Mesothelial cell of epicardium (in vitro differentiated cells): ENCODE measurements at regions not wholly inside any gene's neighbourhood (a gene's known extent, or its start where the extent isn't known, plus 50 kb on each side); places are given as distances from the start of the nearest gene placed in this dataset.

Experiments
- DNase-seq, 2 experiments: peaks; one replicate each; pipeline ENCODE4 v3.0.0; 2021; ENCODE audit warnings: low spot score in 2 of 2; ENCODE audit not compliant: unreplicated experiment in 2 of 2
- H3K27ac Mint-ChIP-seq: 2 replicates; pipeline ENCODE4 v1.8.0; 2021; ENCODE audit warnings: mixed read lengths
- H3K27me3 Mint-ChIP-seq: 2 replicates; pipeline ENCODE4 v1.8.0; 2021; ENCODE audit warnings: low read depth, mixed read lengths
- H3K36me3 Mint-ChIP-seq: 2 replicates; pipeline ENCODE4 v1.8.0; 2021; ENCODE audit warnings: mixed read lengths
- H3K4me1 Mint-ChIP-seq: 2 replicates; pipeline ENCODE4 v1.8.0; 2021; ENCODE audit warnings: mixed read lengths
- H3K4me3 Mint-ChIP-seq: 2 replicates; pipeline ENCODE4 v1.8.0; 2021; ENCODE audit warnings: mild to moderate bottlenecking, moderate library complexity, mixed read lengths
- H3K9me3 Mint-ChIP-seq: 2 replicates; pipeline ENCODE4 v1.8.0; 2021; ENCODE audit warnings: mixed read lengths
- TF ChIP-seq, protein P1 (sequence below): fragments of 200-600 bp; sonication (generic); IDR thresholded peaks from one replicate; pipeline ENCODE4 v1.5.0; 2021; ENCODE audit warnings: antibody characterized with exemption; ENCODE audit not compliant: unreplicated experiment

DNA sequence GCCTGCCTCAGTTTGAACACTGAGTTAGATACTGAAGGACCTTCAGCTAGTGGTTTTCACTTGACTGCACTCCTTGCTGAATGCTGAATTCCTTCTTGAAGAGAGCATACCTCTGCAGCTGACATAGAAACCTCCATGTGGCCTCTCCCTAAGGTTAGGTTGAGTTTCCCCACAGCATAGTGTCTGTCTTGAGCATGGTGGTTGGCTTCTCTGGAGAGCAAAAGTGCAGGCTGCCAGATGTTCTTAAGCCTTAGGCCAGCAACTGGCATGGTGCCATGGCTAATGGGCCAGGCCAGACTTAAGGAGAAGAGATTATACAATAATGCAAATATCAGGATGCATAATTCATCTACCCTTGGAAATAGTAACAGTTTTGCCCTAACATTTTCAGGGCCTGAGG lies 545.6 kb upstream of the ZNF385D start:
- no peak overlapping the region for H3K27ac Mint-ChIP-seq
- no peaks in the 10 kb centered on the region for H3K27me3 Mint-ChIP-seq
- no peaks in the 10 kb centered on the region for H3K36me3 Mint-ChIP-seq
- TF ChIP-seq, protein P1, sequence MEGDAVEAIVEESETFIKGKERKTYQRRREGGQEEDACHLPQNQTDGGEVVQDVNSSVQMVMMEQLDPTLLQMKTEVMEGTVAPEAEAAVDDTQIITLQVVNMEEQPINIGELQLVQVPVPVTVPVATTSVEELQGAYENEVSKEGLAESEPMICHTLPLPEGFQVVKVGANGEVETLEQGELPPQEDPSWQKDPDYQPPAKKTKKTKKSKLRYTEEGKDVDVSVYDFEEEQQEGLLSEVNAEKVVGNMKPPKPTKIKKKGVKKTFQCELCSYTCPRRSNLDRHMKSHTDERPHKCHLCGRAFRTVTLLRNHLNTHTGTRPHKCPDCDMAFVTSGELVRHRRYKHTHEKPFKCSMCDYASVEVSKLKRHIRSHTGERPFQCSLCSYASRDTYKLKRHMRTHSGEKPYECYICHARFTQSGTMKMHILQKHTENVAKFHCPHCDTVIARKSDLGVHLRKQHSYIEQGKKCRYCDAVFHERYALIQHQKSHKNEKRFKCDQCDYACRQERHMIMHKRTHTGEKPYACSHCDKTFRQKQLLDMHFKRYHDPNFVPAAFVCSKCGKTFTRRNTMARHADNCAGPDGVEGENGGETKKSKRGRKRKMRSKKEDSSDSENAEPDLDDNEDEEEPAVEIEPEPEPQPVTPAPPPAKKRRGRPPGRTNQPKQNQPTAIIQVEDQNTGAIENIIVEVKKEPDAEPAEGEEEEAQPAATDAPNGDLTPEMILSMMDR: no peak
- H3K9me3 Mint-ChIP-seq: peaks cover 14% of the 10 kb centered on the region
- DNase-seq: no peak
- H3K4me3 Mint-ChIP-seq: no peak overlapping the region
- H3K4me1 Mint-ChIP-seq: no peaks in the 10 kb centered on the region

DNA sequence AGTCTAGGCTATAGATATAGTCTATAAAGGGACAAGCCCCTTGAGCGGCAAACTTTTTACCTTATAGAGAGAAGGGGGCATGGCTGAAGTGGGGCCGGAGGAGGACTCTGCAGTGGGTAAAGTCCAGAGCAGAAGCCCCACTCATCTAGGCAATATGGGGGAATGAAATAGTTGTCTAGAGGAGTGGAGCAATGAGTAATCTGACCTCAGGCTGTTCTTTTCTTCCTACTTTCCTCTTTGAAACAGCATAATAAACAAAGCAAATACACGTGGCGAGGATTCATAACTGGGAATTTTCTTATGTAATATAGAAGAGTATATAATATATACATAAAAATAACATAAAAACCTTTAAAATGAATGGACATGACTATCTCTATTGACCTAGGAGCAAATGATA lies 546.4 kb upstream of the ZNF385D start:
- peaks cover 14% of the 10 kb centered on the region for H3K9me3 Mint-ChIP-seq
- H3K4me1 Mint-ChIP-seq: no peaks in the 10 kb centered on the region
- no peak overlapping the region for H3K4me3 Mint-ChIP-seq
- no peaks in the 10 kb centered on the region for H3K36me3 Mint-ChIP-seq
- no peak for DNase-seq
- TF ChIP-seq, protein P1: no peak
- H3K27ac Mint-ChIP-seq: no peak overlapping the region
- H3K27me3 Mint-ChIP-seq: no peaks in the 10 kb centered on the region

DNA sequence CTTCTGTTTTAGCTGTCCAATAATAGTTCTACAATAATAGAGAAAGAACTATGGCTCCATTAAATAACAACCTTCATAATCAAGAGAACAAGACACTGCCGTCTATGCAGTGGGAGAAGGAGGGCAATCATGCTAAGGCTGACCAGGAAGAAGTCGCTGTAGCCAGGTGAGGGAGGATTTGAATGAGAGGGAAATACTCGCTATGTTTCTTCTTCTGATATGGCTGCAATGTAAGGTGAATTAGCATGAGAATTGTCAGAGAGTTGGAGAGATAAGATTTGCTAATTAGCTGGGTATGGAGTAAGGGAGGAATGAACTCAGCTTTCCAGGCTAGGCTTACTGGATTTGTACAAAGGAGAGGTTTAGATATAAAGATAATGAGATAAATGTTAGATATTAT lies 555.4 kb upstream of the ZNF385D start:
- H3K4me3 Mint-ChIP-seq: no peak overlapping the region
- no peaks in the 10 kb centered on the region for H3K27me3 Mint-ChIP-seq
- no peaks in the 10 kb centered on the region for H3K36me3 Mint-ChIP-seq
- no peak overlapping the region for H3K27ac Mint-ChIP-seq
- no peak for DNase-seq
- peaks cover 7% of the 10 kb centered on the region for H3K9me3 Mint-ChIP-seq
- peaks cover 22% of the 10 kb centered on the region for H3K4me1 Mint-ChIP-seq
- TF ChIP-seq, protein P1: no peak

DNA sequence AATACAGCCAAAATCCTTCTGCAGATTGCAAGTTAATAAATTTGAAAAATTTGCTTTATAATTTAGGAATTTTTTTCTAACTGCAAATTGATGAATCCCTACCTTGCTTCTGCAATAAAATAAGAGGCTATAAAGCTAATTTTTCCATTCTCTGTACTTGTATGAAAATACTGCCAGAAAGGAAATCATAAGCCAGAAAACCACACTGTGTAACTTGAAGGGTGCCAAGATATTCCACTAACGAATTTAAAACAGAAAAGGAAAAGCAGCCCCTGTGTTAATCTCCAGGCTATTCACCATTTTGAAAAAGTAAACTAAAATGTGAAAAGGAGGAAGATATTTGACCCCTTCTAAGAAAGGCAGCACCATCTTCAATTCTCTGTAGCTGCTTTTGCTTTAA lies 557.9 kb upstream of the ZNF385D start:
- Mint-ChIP-seq H3K9me3 (no peaks in the 10 kb centered on the region), H3K36me3 (no peaks in the 10 kb centered on the region), H3K27ac (no peak overlapping the region), H3K27me3 (no peaks in the 10 kb centered on the region), H3K4me3 (no peak overlapping the region), H3K4me1 (peaks cover 22% of the 10 kb centered on the region)
- TF ChIP-seq, protein P1: no peak
- no peak for DNase-seq

DNA sequence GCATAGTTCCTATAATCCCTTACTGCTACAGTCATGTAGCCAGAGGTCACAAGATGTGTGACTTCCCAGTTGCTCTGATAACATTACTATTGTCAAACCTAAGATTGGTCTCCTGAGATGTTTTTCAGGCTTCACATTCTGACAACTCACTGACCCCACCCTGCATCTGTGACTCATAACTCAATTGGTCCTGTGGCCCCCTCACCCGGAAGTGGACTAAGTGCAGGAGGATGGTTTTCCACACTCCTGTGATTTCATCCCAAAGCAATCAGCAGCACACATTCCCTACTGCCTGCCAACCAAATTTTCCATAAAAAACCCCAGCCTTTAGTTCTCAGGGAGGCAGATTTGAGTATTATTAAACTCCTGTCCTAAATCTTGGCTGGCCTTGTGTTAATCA lies 564.9 kb upstream of the ZNF385D start:
- TF ChIP-seq, protein P1: no peak
- Mint-ChIP-seq H3K27ac (no peak overlapping the region), H3K9me3 (no peaks in the 10 kb centered on the region), H3K4me1 (no peaks in the 10 kb centered on the region), H3K4me3 (no peak overlapping the region), H3K27me3 (no peaks in the 10 kb centered on the region), H3K36me3 (no peaks in the 10 kb centered on the region)
- no peak for DNase-seq

DNA sequence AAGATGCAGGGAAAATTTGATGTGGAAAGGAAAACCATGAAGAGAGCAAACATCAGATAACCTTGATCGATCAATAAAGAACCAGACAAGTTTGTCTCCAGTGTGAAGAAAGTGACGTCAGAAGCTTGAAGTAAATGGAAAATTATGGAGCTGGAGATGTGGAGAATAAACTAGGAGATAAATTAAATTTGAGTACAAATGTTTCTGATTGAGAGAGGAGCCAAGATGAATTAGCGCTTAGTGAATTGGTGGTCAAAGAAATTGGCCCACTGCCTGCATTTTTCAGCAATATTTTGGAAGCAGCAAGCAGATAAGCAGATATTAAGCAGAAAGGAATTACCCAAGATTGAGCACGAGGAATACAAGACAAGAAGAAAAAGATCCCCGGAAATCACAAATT lies 567.3 kb upstream of the ZNF385D start:
- H3K4me1 Mint-ChIP-seq: no peaks in the 10 kb centered on the region
- no peak for DNase-seq
- H3K9me3 Mint-ChIP-seq: no peaks in the 10 kb centered on the region
- H3K27me3 Mint-ChIP-seq: no peaks in the 10 kb centered on the region
- no peaks in the 10 kb centered on the region for H3K36me3 Mint-ChIP-seq
- TF ChIP-seq, protein P1: no peak
- H3K27ac Mint-ChIP-seq: no peak overlapping the region
- H3K4me3 Mint-ChIP-seq: no peak overlapping the region
